ENCODE measurements at regions not wholly inside any gene's neighbourhood (a gene's known extent, or its start where the extent isn't known, plus 50 kb on each side); places are given as distances from the start of the nearest gene placed in this dataset.

DNA sequence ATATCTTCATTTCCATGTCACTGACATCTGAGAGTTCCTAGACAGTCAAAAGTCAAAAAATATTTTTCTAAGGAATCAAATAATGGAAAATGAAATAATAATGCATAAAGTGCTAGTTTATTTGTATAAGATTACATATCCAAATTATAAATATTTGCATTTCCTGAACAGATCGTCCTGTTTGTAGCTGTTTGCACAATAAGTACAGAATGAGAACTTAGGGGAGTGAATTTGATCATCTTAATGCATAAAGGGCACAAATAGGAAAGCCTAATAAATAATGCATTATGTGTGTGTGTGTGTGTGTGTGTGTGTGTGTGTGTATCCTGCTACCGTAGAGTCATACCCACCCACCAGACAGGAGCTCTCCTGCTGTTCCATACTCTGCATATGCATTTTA is 521.0 kb upstream of the EPHA7 start:
- TF ChIP-seq, protein P1, sequence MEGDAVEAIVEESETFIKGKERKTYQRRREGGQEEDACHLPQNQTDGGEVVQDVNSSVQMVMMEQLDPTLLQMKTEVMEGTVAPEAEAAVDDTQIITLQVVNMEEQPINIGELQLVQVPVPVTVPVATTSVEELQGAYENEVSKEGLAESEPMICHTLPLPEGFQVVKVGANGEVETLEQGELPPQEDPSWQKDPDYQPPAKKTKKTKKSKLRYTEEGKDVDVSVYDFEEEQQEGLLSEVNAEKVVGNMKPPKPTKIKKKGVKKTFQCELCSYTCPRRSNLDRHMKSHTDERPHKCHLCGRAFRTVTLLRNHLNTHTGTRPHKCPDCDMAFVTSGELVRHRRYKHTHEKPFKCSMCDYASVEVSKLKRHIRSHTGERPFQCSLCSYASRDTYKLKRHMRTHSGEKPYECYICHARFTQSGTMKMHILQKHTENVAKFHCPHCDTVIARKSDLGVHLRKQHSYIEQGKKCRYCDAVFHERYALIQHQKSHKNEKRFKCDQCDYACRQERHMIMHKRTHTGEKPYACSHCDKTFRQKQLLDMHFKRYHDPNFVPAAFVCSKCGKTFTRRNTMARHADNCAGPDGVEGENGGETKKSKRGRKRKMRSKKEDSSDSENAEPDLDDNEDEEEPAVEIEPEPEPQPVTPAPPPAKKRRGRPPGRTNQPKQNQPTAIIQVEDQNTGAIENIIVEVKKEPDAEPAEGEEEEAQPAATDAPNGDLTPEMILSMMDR (conservative IDR thresholded peaks at IDR 0.05) = no peak
- TF ChIP-seq EZH2 (IDR thresholded peaks at IDR 0.05; ENCODE audit: low read depth) = no peak
